ENCODE measurements at regions not wholly inside any gene's neighbourhood (a gene's known extent, or its start where the extent isn't known, plus 50 kb on each side); places are given as distances from the start of the nearest gene placed in this dataset.

GRCh38 chr1:88053065-88053464, 631.0 kb upstream of the PKN2 start:
- FAIRE-seq, result no peak
- DNase-seq (ENCODE audit: low spot score), result no peak

- FAIRE-seq, result no peak
- no peak for DNase-seq (ENCODE audit: low spot score)
These were observed 627.2 kb upstream of the PKN2 start for GRCh38 chr1:88056881-88057280.

- FAIRE-seq (no peak), DNase-seq (ENCODE audit: low spot score) (no peak)
These were observed 625.9 kb upstream of the PKN2 start for GRCh38 chr1:88058205-88058604.

- DNase-seq (ENCODE audit: low spot score) (no peak), FAIRE-seq (no peak)
These were observed 623.9 kb upstream of the PKN2 start for GRCh38 chr1:88060112-88060673.

DNA sequence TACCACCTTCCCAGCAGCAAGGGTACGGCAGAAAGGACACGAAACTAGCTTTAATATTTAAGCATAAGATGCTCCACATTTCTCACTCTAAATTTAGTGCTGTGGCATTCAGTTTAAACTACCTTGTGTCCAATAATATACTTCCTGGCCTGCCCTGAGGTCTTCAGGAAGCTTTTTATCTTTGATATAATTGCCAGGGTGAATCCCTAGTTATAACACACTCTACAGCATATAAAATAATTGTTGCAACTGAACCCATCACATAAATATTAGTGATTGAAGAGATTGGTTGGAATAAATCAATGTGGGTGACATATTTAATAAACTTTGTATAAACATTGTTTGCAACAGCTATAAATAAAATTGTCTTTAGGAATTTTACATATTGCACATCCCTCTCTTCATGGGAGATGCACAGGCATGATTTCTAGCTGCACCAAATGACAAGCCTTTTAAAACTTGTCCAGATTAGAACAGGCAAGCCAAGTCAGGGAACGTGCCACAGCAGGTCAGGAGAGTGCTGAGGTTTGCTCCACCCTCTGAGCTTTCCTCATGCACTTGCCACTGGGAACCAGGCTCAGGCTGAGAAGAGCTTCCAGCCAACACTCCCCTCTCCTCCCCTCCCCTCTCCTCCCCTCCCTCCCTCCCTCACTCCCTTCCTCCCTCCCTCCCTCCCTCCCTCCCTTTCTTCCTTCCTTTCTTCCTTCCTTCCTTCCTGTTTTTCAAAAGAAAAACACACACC, 623.2 kb upstream of the PKN2 start:
- FAIRE-seq, result no peak
- DNase-seq (ENCODE audit: low spot score), result peak; percentile 16

- no peak for FAIRE-seq
- peak; percentile 54 for DNase-seq (ENCODE audit: low spot score)
These were observed 622.4 kb upstream of the PKN2 start for GRCh38 chr1:88061492-88062177.

GRCh38 chr1:88062650-88063153, 621.4 kb upstream of the PKN2 start:
- no peak for FAIRE-seq
- no peak for DNase-seq (ENCODE audit: low spot score)

DNA sequence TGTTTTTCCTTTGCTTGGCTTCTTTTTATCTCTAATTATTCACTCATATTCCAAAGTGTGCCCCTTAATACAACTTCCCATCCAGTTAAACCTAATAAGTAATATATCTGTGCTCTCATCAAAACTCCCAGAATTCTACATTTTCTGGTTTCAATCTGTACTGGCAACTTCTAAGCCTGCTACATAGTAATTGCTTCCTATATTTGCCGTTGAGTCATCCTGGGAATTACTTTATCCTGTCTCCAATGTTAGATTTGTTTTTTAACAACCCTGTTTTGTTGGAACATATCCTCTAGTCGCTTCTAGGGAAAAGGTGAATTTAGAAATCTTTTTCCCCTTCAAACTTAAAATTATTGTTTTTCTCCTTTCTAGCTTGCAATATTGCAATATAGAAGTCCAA, 620.5 kb upstream of the PKN2 start:
- no peak for FAIRE-seq
- DNase-seq (ENCODE audit: low spot score), result no peak

GRCh38 chr1:88068407-88068960, 615.6 kb upstream of the PKN2 start:
- DNase-seq (ENCODE audit: low spot score), result no peak
- FAIRE-seq, result no peak

DNA sequence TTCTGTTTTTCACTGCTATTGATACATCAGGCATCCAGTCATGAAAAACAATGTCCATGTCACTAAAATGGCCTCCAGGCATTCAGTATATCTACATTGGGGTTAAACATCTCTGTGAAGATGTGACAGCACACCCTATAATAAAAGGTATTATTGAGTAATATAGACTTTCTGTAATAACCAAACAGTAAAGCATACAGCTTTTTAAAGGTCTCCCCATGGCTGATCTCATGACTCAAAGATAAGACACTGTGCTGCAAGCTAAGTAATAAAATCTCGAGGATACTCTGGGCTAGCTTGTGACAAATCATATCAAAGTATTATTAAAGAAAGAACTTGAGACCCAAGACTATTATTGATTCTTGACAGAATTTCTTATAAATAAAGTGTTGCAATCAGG, 613.1 kb upstream of the PKN2 start:
- DNase-seq (ENCODE audit: low spot score), result no peak
- FAIRE-seq, result no peak

DNA sequence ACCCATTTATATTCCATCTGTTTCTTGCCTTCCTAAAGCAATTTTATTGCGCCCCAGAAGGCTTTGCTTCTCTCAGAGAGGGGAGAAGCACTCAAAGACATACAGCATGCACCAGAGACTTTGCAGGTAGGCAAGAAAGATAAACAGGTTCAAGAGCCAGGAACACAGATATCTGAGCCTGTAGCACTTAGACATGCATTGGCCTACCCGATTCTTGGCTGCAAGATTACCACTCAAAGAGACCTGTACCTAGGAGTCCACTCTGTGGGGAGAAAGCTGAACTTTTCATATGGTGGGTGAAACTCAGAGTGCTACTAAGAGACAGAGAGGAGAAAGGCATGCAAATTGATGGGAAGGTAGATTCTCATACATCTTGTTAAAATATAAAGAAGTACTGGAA, 609.4 kb upstream of the PKN2 start:
- no peak for FAIRE-seq
- DNase-seq (ENCODE audit: low spot score), result no peak

DNA sequence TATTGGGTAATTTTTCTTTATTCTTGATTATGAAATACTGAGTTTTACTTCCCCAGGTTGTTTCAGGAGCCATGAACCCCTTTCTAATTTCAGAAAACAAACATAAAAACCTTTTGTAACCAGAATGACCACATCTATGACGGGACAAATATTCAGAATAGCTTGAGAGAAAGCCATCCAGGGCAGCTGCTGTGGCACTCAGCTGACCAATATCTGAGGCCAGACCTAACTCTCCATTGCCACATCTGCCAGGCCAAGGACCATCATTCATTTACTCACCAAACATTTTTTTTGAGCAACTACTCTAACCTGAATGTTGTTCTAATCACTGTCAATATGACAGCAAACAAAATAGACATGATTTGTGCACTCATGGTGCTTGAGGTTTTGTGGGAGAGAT, 608.3 kb upstream of the PKN2 start:
- no peak for FAIRE-seq
- no peak for DNase-seq (ENCODE audit: low spot score)

DNA sequence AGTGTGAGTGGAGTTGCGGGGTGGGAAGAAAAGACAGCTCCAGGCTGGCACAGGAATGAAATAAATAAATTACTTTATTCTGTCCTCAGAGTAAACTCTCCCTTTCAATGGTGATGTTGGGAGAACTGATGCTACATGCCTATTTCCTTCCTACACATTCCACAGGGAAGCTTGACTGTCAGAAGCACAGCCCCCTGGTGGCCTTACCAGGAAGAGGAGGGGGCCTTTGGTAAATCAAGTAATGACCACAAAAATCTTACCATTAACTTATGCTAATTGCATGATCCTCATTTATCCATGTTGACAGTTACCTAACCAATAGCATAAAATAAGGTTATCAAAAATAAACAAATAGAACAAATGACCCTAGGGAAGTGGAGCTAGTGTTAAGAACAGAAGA, 605.0 kb upstream of the PKN2 start:
- FAIRE-seq, result no peak

DNA sequence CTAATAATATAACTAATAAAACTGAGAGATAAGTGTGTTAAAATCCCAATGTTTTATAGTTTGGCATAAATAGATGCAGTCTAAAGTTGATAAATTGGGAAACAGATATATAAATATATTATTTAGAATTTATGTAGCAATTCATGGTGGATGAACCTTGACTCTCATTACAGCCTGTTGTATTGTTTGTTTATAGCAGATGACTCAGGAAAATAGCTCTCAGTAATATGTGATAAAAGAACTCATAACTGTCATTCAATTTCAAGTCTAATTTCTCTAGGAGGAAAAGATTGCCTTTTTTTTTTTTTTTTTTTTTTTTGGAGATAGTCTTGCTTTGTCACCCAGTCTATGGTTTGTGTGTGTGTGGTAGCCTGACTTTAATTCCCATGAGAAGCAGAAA, 603.2 kb upstream of the PKN2 start:
- no peak for DNase-seq (ENCODE audit: low spot score)
- FAIRE-seq, result no peak

More for the DNA sequence above, 605.0 kb upstream of the PKN2 start:
- DNase-seq (ENCODE audit: low spot score), result peak; percentile 13

DNA sequence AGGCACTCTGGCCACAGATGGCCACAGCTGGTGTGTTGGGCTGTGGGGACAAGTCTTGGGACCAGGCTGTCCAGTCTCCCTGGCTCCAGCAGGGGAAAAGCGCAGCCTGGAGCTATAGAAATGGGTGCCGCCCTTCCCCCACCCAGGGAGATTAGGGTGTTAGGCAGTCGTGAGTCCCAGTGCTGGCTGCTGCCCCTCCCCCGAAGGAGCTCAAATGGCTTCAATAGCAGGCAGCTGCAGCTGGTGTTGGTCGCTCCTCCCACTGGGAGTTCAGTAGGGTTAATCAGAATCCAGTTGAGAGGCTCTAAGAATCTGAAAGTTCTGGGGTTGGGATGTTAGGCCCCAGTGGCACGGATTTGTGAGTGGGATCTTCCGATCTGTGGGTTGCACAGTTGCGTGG, 595.6 kb upstream of the PKN2 start:
- no peak for FAIRE-seq
- DNase-seq (ENCODE audit: low spot score), result no peak

GRCh38 chr1:88089961-88090360, 594.1 kb upstream of the PKN2 start:
- no peak for DNase-seq (ENCODE audit: low spot score)

DNA sequence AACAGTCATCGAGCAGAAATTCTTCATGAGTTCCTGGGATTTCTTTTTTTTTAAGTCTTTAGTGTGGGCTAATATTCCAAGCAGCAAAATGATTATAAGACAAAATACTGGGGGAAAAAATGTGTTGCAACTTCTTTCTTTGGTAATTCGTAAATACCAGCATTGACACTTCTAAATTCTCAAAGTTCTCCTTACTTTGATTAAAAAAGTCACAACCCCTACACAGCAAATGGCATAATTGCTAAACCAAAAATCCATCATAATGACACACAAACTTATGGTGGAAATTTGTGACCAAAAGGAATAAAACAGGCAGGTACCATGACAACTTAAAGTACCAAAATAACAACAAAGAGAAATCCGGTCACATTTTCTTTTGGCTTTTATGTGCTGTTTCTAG, 585.2 kb upstream of the PKN2 start:
- no peak for FAIRE-seq
- DNase-seq (ENCODE audit: low spot score), result no peak

More at GRCh38 chr1:88089961-88090360, 594.1 kb upstream of the PKN2 start:
- FAIRE-seq, result no peak

DNA sequence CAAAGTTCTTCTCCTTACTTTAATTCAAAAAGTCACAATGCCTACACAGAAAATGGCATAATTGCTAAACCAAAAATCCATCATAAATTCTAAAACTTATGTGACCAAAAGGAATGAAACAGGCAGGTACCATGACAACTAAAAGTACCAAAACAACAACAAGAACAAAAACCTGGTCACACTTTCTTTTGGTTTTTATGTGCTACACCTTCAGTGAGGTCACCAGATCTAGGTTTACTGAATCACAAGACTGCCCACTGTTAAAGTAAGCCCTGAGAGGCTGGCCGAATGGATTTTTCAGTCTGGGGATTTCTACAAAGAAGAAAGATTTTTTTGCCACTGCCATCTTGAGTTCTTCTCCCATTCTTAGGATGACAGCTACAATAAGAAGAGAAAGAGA, 583.0 kb upstream of the PKN2 start:
- DNase-seq (ENCODE audit: low spot score) (no peak), FAIRE-seq (no peak)

DNA sequence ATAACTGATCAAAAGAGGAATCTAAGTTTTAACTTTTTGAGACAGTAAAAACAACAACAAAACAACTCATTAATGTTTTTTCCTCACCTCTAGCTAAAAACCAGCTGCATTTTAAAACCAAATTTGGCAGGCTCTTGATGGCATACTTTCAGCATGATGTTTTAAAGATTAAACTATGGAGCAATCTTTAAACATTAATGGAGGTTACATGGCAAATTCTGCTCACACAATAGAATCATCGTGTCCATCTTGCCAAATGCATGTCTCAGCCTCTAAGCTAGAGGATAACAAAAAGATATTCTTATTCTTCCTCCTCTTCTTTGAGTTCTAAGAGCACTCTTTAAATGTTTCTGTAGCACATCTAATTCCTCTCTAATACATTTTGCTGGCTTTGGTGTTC, 579.8 kb upstream of the PKN2 start:
- DNase-seq (ENCODE audit: low spot score) (no peak), FAIRE-seq (no peak)

DNA sequence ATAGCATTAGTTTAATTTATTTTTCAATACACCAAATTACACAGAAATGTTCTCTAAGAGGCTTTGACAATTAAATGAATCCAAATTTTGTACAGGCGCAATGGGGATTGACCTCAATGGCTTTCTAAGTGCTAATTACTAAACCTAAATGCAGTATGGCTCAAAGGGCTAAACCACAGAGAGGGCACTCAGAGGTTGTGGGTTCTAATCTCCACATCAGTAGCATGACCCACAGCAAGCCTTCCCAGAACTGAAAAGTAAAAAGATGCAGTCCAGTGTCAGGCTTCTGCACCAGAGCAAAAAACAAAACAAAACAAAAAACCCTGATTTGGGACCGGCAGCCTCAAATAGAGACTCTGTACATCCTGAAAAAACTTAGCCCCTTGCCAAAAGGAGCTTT, 579.2 kb upstream of the PKN2 start:
- FAIRE-seq, result no peak

GRCh38 chr1:88111816-88112215, 572.3 kb upstream of the PKN2 start:
- peak; percentile 4 for DNase-seq (ENCODE audit: low spot score)
- FAIRE-seq, result no peak

More for the DNA sequence above, 579.2 kb upstream of the PKN2 start:
- DNase-seq (ENCODE audit: low spot score), result no peak

DNA sequence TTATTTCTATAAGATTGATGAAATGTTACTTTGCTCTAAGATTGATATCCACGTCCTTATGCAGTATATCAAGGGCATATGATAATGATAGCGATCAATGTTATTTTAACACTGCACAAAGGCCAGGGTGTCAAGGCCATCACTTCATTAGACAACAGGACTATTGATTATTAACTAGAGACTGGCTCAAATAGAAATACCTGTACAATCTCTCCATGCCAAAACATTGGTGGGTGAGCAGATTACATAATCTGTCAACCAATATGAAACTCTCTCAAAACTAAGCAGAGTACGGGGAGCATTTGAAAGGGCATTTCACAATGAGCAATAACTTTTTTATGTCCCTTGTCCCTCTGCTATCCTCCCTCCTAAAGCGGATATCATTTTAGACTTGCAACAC, 566.5 kb upstream of the PKN2 start:
- FAIRE-seq (no peak), DNase-seq (ENCODE audit: low spot score) (no peak)
